ENCODE measurements at regions not wholly inside any gene's neighbourhood (a gene's known extent, or its start where the extent isn't known, plus 50 kb on each side); places are given as distances from the start of the nearest gene placed in this dataset.

DNA sequence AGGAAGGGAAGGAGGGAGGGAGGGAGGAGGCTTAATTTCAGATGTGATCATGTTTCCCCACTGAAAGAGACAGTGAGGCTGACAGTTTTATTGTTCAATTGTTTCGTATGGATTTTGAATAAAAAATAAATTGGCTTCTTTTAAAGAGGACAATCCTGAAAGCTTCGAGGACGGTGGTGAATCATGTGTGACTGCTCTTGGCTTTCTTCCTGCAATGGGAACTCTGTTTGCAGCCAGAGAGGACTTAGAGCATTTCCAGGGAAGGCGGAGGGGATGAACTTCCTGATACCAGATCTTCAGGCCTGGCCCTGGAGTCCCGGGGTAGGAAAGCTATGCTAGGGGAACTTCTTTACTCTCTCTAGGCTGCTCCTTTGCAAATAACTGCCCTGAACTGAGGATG is 72.8 kb upstream of the C16orf82 start:
- no peak for DNase-seq (ENCODE audit: low read depth)
- H3K4me3 ChIP-seq (ENCODE audit: low read depth, low read length) = no peak overlapping the region
- H3K36me3 ChIP-seq (ENCODE audit: control insufficient read depth, insufficient read depth, low read length) = no peaks in the 10 kb centered on the region
- TF ChIP-seq, protein P1, sequence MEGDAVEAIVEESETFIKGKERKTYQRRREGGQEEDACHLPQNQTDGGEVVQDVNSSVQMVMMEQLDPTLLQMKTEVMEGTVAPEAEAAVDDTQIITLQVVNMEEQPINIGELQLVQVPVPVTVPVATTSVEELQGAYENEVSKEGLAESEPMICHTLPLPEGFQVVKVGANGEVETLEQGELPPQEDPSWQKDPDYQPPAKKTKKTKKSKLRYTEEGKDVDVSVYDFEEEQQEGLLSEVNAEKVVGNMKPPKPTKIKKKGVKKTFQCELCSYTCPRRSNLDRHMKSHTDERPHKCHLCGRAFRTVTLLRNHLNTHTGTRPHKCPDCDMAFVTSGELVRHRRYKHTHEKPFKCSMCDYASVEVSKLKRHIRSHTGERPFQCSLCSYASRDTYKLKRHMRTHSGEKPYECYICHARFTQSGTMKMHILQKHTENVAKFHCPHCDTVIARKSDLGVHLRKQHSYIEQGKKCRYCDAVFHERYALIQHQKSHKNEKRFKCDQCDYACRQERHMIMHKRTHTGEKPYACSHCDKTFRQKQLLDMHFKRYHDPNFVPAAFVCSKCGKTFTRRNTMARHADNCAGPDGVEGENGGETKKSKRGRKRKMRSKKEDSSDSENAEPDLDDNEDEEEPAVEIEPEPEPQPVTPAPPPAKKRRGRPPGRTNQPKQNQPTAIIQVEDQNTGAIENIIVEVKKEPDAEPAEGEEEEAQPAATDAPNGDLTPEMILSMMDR (IDR thresholded peaks at IDR 0.05; ENCODE audit: insufficient read depth, low read length, poor library complexity, severe bottlenecking) = no peak
- no peaks in the 10 kb centered on the region for H3K27me3 ChIP-seq (ENCODE audit: control insufficient read depth, insufficient read depth, low read length)

GRCh38 chr16:26995522-26995921 is 71.2 kb upstream of the C16orf82 start:
- Histone ChIP-seq H3K4me3 (ENCODE audit: low read depth, low read length) (no peak overlapping the region), H3K27me3 (ENCODE audit: control insufficient read depth, insufficient read depth, low read length) (no peaks in the 10 kb centered on the region), H3K36me3 (ENCODE audit: control insufficient read depth, insufficient read depth, low read length) (no peaks in the 10 kb centered on the region)
- TF ChIP-seq, protein P1 (IDR thresholded peaks at IDR 0.05; ENCODE audit: insufficient read depth, low read length, poor library complexity, severe bottlenecking) = no peak
- DNase-seq (ENCODE audit: low read depth) = no peak

DNA sequence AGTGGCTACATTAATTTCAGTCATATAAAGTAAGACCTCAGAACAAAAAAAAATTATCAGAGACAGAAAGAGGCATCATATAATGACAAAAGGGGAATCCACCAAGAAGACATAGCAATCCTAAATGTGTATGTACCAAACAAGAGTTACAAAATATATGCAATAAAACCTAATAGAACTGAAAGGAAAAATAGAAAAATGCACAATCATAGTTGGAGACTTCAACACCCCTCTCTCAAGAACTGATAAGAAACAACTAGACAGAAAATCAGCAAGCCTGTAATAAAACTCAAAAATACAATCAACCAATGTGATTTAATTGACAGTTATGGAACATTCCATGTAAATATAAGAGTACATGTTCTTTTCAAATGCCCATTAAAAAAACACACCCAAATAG is 61.3 kb upstream of the C16orf82 start:
- Histone ChIP-seq H3K27me3 (ENCODE audit: control insufficient read depth, insufficient read depth, low read length) (no peaks in the 10 kb centered on the region), H3K4me3 (ENCODE audit: low read depth, low read length) (no peak overlapping the region), H3K36me3 (ENCODE audit: control insufficient read depth, insufficient read depth, low read length) (no peaks in the 10 kb centered on the region)
- DNase-seq (ENCODE audit: low read depth) = no peak
- TF ChIP-seq, protein P1 (IDR thresholded peaks at IDR 0.05; ENCODE audit: insufficient read depth, low read length, poor library complexity, severe bottlenecking) = no peak
